Adrenal gland (tissue), 5 donors: ENCODE measurements at regions not wholly inside any gene's neighbourhood (a gene's known extent, or its start where the extent isn't known, plus 50 kb on each side); places are given as distances from the start of the nearest gene placed in this dataset.

Experiments used
- CTCF ChIP-seq, 6 experiments: fragments of 450-650 bp in 4 of 6; fragments of 200-600 bp in 2 of 6; sonication (generic) in 1 of 6; IDR thresholded peaks; 1 replicate in 5 of 6; 2 replicates in 1 of 6; pipeline versions ENCODE4 v1.5.1 to v1.8.0; 2016 to 2021; ENCODE audit warnings: antibody characterized with exemption in 6 of 6, mild to moderate bottlenecking in 2 of 6, moderate library complexity in 1 of 6
- POLR2A ChIP-seq, 2 donors: fragments of 450-650 bp; IDR thresholded peaks; one replicate each; pipeline ENCODE4 v1.6.1; 2017; ENCODE audit warnings: antibody characterized with exemption in 2 of 2, mild to moderate bottlenecking in 2 of 2, moderate library complexity in 1 of 2
- donor health status: DM: no; HTN: no; CAD: no.

GRCh38 chr12:67498991-67499390, 149.6 kb upstream of the DYRK2 start:
- TF ChIP-seq POLR2A (IDR thresholded peaks at IDR 0.05): no peak
- TF ChIP-seq CTCF (IDR thresholded peaks at IDR 0.05): no peak
